HG03025 (cell line): ENCODE measurements at regions not wholly inside any gene's neighbourhood (a gene's known extent, or its start where the extent isn't known, plus 50 kb on each side); places are given as distances from the start of the nearest gene placed in this dataset.

Experiments used
- ATAC-seq: cut with Tn5 transposase; IDR thresholded peaks from one replicate; pipeline ENCODE4 v1.9.1; 2021; ENCODE audit warnings: mild to moderate bottlenecking, moderate library complexity; ENCODE audit not compliant: unreplicated experiment, low FRiP score

- no peak for ATAC-seq
Observed at GRCh38 chr5:120375248-120375647, 88.9 kb upstream of the PRR16 start.

DNA sequence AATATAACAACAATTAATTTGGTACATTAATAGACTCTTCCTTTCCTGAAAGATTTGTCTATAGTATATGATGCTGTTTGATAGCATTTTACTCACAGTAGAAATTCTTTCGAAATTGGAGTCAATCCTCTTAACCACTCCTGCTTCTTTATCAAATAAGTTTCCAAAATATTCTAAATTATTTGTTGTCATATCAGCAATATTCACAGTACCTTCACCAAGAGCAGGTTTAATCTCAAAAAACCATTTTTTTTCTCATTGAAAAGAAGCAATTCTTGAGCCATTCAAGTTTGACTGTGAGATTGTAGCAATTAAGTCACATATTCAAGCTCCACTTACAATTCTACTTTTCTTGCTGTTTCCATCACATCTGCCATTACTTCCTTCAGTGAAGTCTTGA is 83.5 kb upstream of the PRR16 start:
- ATAC-seq: no peak

DNA sequence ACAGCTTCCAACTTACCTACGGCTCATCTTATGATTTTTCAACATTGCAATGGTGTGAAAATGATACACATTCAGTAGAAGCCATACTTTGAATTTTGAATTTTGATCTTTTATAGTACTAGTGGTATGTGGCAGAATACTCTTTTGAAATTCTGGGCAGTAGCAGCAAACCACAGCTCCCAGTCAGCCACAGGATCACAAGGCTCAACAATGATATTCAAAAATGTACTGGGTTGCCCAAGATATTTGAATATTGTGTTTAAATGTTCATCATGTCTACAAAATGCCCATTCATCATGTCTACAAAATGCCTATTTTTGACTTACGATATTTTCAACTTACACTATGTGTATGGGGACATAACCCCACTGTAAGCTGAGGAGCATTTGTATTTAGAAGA is 81.3 kb upstream of the PRR16 start:
- no peak for ATAC-seq

DNA sequence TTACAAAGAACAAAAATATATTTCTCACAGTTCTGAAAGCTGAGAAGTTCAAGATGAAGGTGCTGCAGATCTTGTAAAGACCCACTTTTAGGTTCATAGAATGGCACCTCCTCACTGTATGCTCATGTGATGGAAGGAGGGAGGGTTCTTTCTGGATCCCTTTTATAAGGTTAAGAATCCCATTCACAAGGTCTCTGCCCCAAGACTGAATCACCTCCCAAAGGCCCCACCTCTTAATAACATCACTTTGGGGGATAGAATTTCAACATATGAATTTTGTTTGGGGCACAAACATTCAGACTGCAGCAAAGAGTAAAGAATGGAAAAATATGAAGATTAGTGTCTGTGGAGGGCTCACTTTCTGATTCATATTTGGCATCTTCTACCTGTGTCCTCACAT is 77.1 kb upstream of the PRR16 start:
- ATAC-seq: no peak

GRCh38 chr5:120388016-120388781 is 75.9 kb upstream of the PRR16 start:
- no peak for ATAC-seq

DNA sequence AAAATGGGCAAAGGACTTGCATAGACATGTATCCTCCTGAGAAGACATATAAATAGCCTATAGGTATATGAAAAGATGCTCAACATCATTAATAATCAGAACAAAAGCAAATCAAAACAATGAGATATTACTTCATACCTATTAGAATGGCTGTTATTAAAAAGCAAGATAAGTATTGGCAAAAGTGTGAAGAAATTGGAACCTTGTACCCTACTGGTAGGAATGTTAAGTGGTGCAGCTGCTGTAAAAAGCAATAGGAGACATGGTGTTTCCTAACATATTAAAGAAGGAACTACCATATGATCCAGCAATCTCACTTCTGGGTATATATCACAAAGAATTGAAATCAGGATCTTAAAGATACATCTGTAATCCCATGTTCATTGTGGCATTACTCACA is 69.8 kb upstream of the PRR16 start:
- ATAC-seq: no peak

- no peak for ATAC-seq
Observed at GRCh38 chr5:120396186-120396585, 67.9 kb upstream of the PRR16 start.

GRCh38 chr5:120400356-120400755 is 63.7 kb upstream of the PRR16 start:
- no peak for ATAC-seq

DNA sequence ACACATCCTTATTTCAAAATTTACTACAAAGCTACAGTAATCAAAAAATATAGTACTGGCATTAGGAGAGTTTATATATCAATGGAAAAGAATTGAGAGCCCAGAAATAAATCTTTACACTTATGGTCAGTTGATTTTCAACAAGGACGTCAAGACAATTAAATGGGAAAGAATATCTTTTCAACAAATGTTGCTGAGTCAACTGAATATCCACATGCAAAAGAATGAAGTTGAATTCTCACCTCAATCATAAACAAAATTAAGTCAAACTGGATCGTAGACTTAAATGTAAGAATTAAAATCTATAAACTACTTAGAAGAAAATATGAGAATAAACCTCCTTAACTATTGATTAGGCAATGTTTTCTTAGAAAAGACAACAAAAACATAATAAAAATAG is 61.5 kb upstream of the PRR16 start:
- ATAC-seq: no peak

DNA sequence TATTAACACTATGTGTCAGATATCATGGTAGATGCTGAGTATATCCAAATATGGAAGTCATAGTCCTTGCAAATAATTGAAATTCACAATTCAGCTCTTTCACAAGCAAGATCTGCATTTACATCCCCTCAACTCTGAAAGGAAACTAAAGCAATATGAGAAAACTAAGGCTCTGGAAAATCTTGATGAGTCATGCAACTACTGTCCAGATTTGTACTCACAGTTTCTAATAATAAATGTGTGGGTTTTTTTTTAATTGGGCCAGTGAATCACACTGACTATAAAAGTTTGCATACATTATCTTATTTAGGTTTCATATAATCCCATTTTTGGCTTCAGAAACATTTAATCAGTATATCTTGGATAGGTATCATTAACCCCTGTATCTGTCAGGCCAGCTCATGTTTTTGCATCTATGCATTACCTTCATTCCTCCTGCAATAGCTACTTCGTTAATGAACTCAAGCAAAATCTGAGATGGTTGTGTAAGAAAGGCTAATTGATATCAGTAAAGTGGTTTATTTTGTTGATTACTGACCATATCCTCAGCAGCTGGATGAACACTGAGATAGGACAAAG is 58.7 kb upstream of the PRR16 start:
- no peak for ATAC-seq

- ATAC-seq: no peak
Observed at GRCh38 chr5:120405923-120406322, 58.2 kb upstream of the PRR16 start.

- ATAC-seq: no peak
Observed at GRCh38 chr5:120413686-120414085, 50.4 kb upstream of the PRR16 start.
